Activated T-cell treated with anti-CD3 and anti-CD28 coated beads for 4 hours (primary cell): ENCODE measurements at regions not wholly inside any gene's neighbourhood (a gene's known extent, or its start where the extent isn't known, plus 50 kb on each side); places are given as distances from the start of the nearest gene placed in this dataset.
"Not testable (repeated sequence)": the region's sequence is repeated elsewhere in the genome, so short reads cannot be mapped to it uniquely, and the experiment has no call there.

Experiments used
- DNase-seq: peaks from one replicate; pipeline ENCODE4 v3.0.0-alpha.2; 2020

DNA sequence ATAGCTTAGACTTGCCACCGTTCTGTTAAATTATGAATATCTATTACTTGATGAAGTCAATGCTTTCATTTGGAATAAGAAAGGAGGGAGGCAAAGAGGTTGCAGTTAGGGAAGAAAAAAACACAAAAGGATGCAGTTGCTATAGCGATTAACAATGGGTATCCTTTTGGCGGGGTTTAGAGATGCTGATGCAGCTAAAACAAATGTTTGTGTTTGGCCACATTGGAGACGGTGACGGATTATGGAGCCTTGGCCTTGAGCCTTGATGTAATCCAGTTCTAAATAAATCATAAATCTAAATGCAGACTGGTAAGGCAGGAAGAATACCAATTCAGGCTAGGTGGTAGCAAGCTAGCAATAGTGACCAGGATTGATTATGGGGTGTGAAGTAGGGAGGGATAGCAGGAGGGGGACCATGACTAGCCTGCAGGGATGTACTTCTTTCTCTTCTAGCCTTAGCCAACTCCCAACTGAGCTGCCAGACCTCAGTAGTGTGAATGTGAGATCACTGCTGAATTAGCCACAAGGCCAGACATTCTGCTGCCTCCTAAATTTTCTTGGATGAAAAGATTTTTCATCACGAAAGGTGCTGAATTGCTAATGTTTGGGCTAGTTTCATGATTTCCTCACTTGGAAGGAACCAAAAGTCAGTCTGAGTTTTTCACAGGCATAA lies 160.3 kb downstream of the TLR4 start:
- no peak for DNase-seq

- DNase-seq, result no peak
These were observed 164.4 kb downstream of the TLR4 start for GRCh38 chr9:117868594-117868993.

DNA sequence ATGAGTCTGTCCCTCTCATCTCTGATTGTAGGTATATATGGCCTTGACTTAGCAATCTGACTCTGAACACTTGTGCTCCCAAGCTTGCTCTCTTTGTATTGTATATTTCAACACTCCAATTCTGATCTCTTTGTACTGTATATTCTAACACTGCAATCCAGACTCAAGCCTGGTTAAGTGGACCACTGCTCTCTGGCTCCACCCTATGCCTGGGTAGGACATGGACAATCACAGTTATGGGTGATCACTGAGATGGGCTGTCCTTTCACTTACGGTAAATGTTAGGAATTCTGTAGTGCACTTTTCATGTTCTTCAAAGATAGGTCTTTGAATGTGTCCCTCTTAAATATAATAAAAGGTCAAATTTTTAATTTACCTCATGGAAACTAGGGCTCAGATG lies 165.1 kb downstream of the TLR4 start:
- DNase-seq, result no peak

- DNase-seq, result no peak
These were observed 165.5 kb downstream of the TLR4 start for GRCh38 chr9:117869712-117870111.

GRCh38 chr9:117873664-117874063 lies 169.5 kb downstream of the TLR4 start:
- no peak for DNase-seq

DNA sequence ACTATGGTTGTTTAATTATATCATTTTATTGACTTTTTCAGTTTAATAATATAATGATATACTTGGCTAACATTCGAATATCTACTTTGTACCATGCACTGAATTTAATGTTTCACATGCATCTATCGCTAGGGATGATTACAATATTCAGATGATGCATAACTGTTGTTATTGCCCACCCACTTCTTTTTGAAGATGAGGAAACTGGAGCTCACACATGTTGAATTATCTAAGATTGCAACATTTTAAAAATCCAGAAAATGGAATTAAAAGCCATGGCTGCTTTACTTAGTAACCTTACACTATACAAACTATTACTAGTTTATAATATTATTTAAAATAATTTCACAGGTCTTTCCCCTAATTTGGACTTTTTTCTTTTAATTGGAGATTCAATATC lies 171.7 kb downstream of the TLR4 start:
- no peak for DNase-seq

DNA sequence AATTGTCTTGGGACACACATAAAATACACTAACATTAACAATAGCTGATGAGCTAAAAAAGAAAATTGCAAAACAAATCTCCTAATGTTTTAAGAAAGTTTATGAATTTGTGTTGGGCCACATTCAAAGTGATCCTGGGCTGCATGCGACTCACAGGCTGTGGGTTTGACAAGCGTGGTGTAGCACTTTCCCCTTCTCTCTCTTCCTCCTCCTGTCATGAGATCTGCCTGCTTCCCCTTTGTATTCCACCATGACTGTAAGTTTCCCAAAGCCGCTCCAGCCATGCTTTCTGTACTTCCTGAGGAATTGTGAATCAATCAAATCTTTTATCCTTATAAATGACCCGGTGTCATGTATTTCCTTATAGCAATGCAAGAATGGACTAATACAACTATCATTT lies 178.0 kb downstream of the TLR4 start:
- DNase-seq, result no peak

DNA sequence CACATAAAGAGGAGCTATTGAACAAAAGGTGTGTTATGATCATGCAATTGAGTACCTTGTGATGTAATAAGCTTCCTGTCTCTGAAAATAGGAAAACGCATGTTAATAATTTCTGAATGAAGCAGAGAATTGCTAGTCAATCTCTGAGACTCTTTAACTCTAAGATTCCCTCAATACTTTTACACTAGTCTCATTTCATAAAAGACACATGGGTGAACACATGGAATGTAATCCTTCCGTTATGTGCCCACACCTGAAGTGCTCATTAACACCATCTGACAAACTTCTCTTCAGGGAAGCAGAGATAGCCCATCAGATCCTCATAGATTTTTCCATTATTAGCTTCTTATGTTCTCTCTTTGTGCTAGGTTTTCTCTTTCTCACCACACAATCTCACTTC lies 182.4 kb downstream of the TLR4 start:
- DNase-seq, result no peak

DNA sequence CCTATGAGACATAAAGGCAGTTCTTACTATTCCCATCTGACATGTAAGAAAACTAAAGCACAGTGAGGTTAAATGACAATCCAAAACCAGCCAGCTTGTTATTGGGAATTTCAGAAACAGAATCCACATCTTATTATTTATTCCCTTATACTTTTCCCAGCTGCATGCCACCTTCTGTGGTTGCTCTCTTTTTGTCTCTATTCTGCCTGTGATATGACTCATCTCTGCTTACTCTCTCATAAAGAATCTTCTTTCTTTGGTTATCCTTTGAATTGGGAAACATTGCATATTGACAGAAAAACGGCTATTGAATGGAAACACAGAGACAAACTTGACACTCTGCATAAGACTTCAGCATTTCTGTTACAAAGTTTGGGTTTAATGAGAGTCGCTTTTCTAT lies 183.2 kb downstream of the TLR4 start:
- no peak for DNase-seq

DNA sequence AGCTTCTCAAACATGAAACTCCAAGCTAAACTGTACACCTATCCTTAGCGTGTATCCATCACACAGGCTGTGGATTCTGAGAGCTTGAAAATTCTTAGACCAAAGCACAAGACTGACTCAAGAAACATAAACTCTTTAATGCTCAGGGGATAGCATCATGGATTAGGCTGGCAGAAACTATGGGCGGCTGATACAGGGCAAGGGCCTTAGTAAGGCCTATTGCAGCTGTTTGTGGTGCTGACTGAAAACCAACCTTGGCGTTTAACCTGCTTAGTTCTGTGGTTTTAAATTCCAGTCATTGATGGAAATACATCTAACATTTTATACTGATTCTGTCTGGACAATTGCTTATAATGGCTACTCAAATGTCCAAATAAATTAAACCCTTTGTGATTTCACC lies 183.7 kb downstream of the TLR4 start:
- DNase-seq, result no peak

GRCh38 chr9:117903453-117903852 lies 199.2 kb downstream of the TLR4 start:
- no peak for DNase-seq

DNA sequence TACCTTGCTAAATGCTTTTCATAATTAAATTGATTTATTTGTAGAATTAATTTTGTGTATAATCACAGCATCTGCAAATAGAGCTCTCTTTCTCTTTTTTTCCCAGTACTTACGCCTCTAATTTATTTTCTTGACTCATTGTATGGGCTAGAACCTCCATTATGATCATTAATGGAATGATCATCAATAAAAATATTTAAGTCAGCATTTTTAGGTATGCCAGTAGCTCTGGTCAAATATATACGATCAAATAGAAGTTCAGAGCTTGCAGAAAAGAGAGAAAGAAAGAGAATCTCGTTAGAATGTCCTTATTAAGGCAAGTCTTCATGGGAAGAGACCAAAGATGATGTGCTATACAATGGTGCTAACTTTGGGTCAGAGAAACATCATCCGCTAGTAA lies 202.6 kb downstream of the TLR4 start:
- DNase-seq, result no peak

DNA sequence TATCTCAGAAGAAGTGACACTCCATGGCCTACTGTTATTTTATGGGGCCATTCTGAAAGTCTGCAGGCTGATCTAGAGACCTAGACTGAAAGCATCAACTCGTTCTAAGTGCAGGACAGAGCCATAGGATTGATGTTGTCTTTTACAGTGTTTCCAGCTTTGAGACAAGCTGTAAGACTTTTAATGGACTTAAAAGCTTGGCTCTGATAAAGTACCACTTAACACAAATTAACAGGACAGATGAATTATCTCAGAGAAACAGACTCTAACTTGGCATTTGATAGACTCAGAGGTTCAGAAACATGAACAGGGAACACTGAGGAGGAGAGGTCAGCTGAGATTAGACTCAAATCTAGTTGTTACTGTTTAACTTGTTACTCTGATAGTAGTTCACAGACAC lies 203.2 kb downstream of the TLR4 start:
- DNase-seq, result no peak

- no peak for DNase-seq
These were observed 212.1 kb downstream of the TLR4 start for GRCh38 chr9:117916291-117916690.

GRCh38 chr9:117917873-117918272 lies 213.7 kb downstream of the TLR4 start:
- DNase-seq, result no peak

- DNase-seq, result no peak
These were observed 215.3 kb downstream of the TLR4 start for GRCh38 chr9:117919538-117919937.

- DNase-seq, result no peak
These were observed 221.9 kb downstream of the TLR4 start for GRCh38 chr9:117926031-117926658.

- no peak for DNase-seq
These were observed 223.2 kb downstream of the TLR4 start for GRCh38 chr9:117927354-117927753.

GRCh38 chr9:117929868-117930267 lies 225.7 kb downstream of the TLR4 start:
- no peak for DNase-seq

DNA sequence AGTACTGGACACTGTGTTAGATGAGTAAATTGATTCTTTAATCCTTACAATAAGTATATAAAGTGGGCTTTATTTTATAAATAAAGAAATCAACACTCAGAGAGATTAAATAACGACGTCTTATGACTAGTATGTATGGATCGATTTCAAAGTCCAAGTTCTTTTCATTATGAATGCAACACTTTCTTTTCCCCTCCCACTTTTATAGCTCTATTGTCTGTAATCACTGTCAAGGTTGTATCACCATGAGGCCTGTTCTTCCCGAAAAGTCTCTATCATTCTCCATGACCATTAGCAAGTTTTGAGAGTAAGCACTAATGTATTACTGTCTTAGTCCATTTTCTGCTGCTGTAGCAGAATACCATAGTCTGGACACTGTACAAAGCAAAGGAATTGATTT lies 228.4 kb downstream of the TLR4 start:
- DNase-seq, result no peak

GRCh38 chr9:117936185-117937130 lies 232.3 kb downstream of the TLR4 start:
- no peak for DNase-seq

- no peak for DNase-seq
These were observed 233.9 kb downstream of the TLR4 start for GRCh38 chr9:117938086-117938485.

GRCh38 chr9:117938896-117939295 lies 234.7 kb downstream of the TLR4 start:
- DNase-seq, result no peak

DNA sequence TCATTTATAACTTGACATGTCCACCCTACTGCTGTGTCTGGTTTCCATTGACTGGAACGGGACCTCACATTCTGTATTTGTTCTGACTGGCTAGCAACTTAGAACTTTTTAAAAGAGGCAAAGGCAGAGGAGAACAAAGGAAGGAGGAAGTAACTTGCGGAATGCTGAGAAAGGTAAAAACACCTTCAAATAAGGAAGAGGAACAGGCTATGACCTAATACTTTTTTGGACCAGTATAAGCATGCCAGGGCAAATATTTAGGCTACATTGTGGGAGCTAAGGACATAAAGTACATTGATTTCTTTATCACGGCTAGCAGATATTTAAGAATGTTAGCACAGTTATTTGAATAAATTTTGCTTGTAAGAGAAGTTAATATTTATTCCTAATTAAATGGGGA lies 240.5 kb downstream of the TLR4 start:
- DNase-seq, result not testable (repeated sequence)
